NCI-H526 treated with DMSO at 0.1 percent for 48 hours (cell line): ENCODE measurements at regions not wholly inside any gene's neighbourhood (a gene's known extent, or its start where the extent isn't known, plus 50 kb on each side); places are given as distances from the start of the nearest gene placed in this dataset.

Source experiments
- DNase-seq: peaks from one replicate; lab custom pipeline; 2025; lab: John Stamatoyannopoulos, UW

DNA sequence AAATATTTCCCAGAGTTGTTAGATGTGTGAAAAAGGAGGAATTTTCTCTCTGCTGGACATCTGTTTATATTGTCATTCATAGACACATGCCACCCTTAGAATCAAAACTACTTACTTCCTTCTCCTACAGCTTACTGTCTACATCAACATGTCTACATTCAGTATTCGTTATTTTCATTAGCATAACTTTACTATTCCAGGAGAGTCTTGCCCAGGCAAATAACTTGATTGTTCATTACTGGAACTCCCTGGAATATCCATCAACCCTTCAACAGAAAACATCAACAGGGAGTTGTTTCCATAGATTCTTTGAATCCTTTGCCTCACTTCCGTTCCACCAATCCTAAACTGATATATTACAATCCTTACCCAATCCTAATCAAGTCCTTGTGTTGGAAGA, 457.5 kb upstream of the ZNF608 start:
- no peak for DNase-seq

GRCh38 chr5:125205601-125206225, 459.3 kb upstream of the ZNF608 start:
- no peak for DNase-seq

GRCh38 chr5:125207856-125208255, 461.4 kb upstream of the ZNF608 start:
- DNase-seq: no peak

GRCh38 chr5:125209650-125210049, 463.2 kb upstream of the ZNF608 start:
- no peak for DNase-seq

DNA sequence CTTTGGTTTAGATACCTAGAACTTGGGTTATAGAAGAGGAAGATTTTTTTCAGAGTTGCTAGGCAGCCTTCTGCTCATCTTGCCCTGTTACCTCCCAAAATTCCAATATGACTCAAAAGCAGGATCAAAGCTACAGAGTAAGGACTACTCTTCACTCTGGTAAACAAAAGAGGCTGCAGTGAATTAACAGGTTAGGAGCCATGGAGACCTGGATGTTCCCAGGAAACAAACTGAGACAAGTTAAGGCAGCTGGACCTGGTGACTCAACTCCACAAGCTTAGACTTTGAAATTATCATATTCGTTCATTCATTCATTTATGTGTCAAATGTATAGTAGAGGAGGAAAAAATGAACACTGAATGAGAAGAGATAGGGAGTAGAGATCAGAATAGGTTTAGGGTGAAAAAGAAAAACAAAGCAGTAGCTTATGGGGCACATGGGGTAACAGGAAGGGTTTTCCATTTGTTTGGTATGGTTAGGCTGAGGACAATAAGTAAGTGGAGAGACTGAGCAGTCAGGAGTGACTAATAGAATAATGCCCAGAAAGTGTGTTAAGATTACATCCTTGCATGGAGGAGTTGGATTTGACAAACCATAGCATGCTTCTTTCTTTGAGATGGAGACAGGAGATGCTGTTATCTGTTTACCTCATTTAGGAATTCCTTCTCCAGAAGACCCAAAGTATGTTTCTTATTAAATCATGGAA, 464.0 kb upstream of the ZNF608 start:
- DNase-seq: no peak

GRCh38 chr5:125214080-125214479, 467.6 kb upstream of the ZNF608 start:
- DNase-seq: no peak

- no peak for DNase-seq
Measured at GRCh38 chr5:125215593-125215992, 469.2 kb upstream of the ZNF608 start.

DNA sequence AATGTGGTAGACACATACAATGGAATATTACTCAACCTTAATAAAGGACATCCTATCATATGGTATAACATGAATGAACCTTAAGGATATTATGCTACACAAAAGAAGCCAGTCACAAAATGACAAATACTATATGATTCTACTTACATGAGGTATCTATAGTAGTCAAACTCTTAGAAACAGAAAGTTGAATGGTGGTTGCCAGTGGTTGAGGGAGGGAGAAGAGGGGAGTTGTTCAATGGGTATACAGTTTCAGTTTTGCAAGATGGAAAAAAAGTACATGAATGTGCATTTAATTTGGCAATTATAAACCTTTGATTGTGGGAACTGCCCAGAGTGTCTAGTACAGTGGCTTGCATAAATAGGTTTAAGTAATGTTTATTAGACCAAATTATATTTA, 473.3 kb upstream of the ZNF608 start:
- no peak for DNase-seq

GRCh38 chr5:125220284-125220683, 473.8 kb upstream of the ZNF608 start:
- DNase-seq: no peak

GRCh38 chr5:125222597-125223240, 476.3 kb upstream of the ZNF608 start:
- DNase-seq: no peak

GRCh38 chr5:125225424-125225823, 479.0 kb upstream of the ZNF608 start:
- DNase-seq: no peak

GRCh38 chr5:125226825-125227224, 480.4 kb upstream of the ZNF608 start:
- DNase-seq: no peak

DNA sequence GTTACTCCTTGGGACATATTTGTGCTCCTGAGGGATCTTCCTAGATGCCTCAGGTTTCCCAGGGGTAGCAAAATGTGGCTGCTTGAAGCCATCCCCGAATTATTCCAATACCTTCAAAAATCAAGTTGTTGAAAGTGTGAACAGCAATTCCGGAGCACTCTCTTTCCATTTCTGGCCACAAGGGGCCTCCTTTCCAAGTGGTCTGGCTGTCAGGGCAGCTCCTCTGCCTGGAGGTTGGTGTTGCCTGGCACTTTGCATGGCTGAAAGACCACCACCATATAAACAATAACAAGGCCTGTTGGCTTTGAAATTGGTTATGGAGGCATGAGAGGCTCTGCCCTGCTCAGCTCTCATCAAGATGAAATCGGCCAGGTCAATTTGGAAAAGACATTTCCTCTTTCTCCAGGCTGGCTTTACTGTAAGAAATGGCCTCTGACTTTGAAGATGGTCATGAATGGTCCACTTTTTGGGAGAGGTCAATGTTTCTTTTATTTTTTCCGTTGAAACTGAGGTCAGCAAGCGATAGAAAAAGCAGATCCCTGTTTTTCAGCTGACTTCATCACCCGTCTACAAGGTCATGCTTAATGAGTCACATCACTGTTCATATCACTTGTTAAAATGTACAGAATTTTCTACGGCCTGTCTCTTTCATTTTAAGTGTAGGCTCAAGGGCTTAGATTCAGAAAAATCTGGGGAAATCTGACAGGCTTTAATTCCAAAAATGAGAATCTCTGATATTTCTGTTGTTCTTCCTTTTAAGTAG, 481.1 kb upstream of the ZNF608 start:
- no peak for DNase-seq

- no peak for DNase-seq
Measured at GRCh38 chr5:125228363-125229070, 482.1 kb upstream of the ZNF608 start.

DNA sequence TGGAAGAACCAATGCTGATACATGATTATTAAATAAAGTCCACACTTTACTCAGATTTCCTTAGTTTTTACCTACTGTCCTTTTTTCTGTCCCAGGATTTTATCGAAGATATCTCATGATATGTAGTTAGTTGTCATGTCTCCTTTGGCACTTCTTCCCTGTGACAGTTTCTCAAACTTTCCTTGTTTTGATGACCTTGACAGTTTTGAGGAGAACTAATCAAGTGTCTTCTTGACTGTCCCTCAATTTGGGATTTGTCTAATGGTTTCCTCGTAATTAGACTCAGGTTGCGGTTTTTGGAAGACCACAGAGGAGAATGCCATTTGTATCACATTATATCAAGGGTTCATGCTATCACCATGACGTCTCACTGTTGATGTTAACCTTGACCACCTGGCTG, 483.1 kb upstream of the ZNF608 start:
- DNase-seq: no peak

DNA sequence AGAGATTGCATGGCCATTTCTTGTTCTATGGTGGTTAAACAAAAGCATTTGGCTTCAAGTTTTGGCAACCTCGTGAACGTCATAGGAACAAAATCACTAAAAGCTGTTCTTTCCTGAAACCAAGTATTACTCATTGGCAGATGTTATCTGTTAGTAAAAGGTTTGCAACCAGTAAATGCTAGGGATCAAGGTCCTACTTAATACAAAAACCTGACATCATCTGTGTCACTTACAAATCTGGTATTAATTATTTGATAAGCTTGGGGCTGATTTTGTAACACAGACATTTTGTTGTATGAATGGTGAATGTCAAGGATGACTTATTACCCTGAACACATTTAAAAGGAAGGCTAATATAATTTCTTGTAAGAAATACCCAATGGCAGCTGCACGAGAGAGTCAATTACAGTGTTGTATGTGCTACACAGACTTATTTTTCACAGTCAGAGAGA, 486.4 kb upstream of the ZNF608 start:
- no peak for DNase-seq

GRCh38 chr5:125233944-125234343, 487.5 kb upstream of the ZNF608 start:
- DNase-seq: no peak

GRCh38 chr5:125236007-125236406, 489.6 kb upstream of the ZNF608 start:
- DNase-seq: peak; percentile 37

DNA sequence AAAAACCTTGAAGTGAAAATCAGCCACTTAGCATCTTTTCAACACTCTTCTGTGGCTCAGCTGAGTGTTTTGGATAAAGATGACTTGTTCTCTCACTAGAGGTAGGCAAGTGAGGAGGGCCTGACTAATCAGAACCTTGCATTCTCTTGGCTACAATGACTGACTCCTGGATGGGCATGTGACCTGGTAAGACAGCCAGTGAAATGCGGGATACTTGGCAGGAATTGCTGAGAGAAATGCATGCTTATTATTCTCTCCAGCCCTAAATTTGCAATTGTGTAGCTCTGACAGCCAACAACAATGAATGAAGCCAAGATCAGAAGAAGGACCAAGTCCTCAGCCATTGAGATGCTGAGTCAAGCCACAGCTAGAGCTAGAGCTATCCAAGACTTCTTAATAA, 490.5 kb upstream of the ZNF608 start:
- no peak for DNase-seq

GRCh38 chr5:125244531-125244930, 498.1 kb upstream of the ZNF608 start:
- DNase-seq: no peak

GRCh38 chr5:125245216-125245615, 498.8 kb upstream of the ZNF608 start:
- DNase-seq: no peak

DNA sequence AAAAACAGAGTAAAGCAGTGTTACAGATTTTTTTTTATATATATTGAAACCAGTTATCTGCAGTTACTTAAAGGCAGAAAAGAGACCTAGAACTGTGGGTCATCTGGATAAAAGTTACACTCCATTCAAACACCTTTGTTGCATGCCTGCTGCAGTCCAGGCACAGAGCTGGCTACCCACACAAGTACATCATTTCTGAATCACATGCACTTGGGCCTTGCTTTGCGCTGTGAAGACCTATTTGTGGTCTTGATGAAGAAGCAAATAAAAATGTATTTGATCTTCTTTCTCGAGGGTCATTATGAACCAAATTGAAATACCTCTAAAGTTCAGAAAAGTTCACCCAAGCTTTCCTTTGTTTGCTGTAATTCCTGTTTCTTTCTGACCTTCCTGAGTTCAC, 503.0 kb upstream of the ZNF608 start:
- no peak for DNase-seq
